Uterus (tissue), 3 donors: ENCODE measurements at regions not wholly inside any gene's neighbourhood (a gene's known extent, or its start where the extent isn't known, plus 50 kb on each side); places are given as distances from the start of the nearest gene placed in this dataset.

Source experiments
- DNase-seq, 2 donors: peaks; one replicate each; pipeline ENCODE4 v3.0.0-alpha.2; 2019 to 2020
- H3K27ac ChIP-seq, 2 donors: fragments of 200-600 bp; sonication (generic); 1 replicate in 1 of 2; 2 replicates in 1 of 2; pipeline ENCODE4 v1.5.1; 2016 to 2018
- H3K27me3 ChIP-seq, 2 donors: fragments of 200-600 bp; sonication (generic); one replicate each; pipeline ENCODE4 v1.5.1; 2018 to 2019; ENCODE audit warnings: control low read depth in 1 of 2
- H3K36me3 ChIP-seq, 2 donors: fragments of 200-600 bp; sonication (generic); one replicate each; pipeline ENCODE4 v1.5.1; 2019; ENCODE audit warnings: control low read depth in 1 of 2
- H3K4me1 ChIP-seq, 2 donors: fragments of 200-600 bp; sonication (generic); one replicate each; pipeline ENCODE4 v1.5.1; 2018 to 2019; ENCODE audit warnings: control low read depth in 1 of 2
- H3K4me3 ChIP-seq, 2 donors: fragments of 200-600 bp; sonication (generic); 1 replicate in 1 of 2; 2 replicates in 1 of 2; pipeline ENCODE4 v1.5.1; 2018 to 2019; ENCODE audit warnings: mild to moderate bottlenecking in 1 of 2
- H3K9me3 ChIP-seq, 2 donors: fragments of 200-600 bp; sonication (generic); one replicate each; pipeline ENCODE4 v1.5.1; 2019; ENCODE audit warnings: control low read depth in 1 of 2
- CTCF ChIP-seq, 4 experiments: fragments of 200-600 bp in 2 of 4; fragments of 450-650 bp in 2 of 4; sonication (generic) in 2 of 4; IDR thresholded peaks; one replicate each; pipeline ENCODE4 v1.5.1; 2016 to 2019; ENCODE audit warnings: antibody characterized with exemption in 4 of 4, mild to moderate bottlenecking in 2 of 4, moderate library complexity in 1 of 4
- POLR2A ChIP-seq, 2 donors: fragments of 450-650 bp; IDR thresholded peaks; one replicate each; pipeline ENCODE4 v1.6.1; 2016; ENCODE audit warnings: antibody characterized with exemption in 2 of 2, mild to moderate bottlenecking in 1 of 2, moderate library complexity in 1 of 2
- intact Hi-C: fragments of 100-400 bp; cut with DNase I; formaldehyde crosslinking; loops from one replicate; pipeline ENCODE4 v1.15.1; 2023; ENCODE audit warnings: low total_unique reads
- donor health status: DM: yes; HTN: yes; CAD: no.

GRCh38 chr5:54757541-54757940 lies 227.9 kb downstream of the ESM1 start:
- DNase-seq, result no peak
- Histone ChIP-seq H3K27me3 (no peaks in the 10 kb centered on the region), H3K4me1 (peaks cover 0 to 3% of the 10 kb centered on the region in 2 donors), H3K27ac (no peak overlapping the region), H3K36me3 (no peaks in the 10 kb centered on the region), H3K4me3 (no peak overlapping the region), H3K9me3 (no peaks in the 10 kb centered on the region)
- no peak for TF ChIP-seq CTCF (IDR thresholded peaks at IDR 0.05)
- no peak for TF ChIP-seq POLR2A (IDR thresholded peaks at IDR 0.05)
- intact Hi-C loops, result no loop called here

- Histone ChIP-seq H3K4me1 (peaks cover 0 to 3% of the 10 kb centered on the region in 2 donors), H3K4me3 (no peak overlapping the region), H3K9me3 (no peaks in the 10 kb centered on the region), H3K36me3 (no peaks in the 10 kb centered on the region), H3K27ac (no peak overlapping the region), H3K27me3 (no peaks in the 10 kb centered on the region)
- intact Hi-C loops, result no loop called here
- no peak for TF ChIP-seq CTCF (IDR thresholded peaks at IDR 0.05)
- no peak for TF ChIP-seq POLR2A (IDR thresholded peaks at IDR 0.05)
- no peak for DNase-seq
Measured at GRCh38 chr5:54756796-54757402, 228.5 kb downstream of the ESM1 start.

GRCh38 chr5:54756301-54756700 lies 229.1 kb downstream of the ESM1 start:
- no peak for DNase-seq
- intact Hi-C loops, result no loop called here
- no peaks in the 10 kb centered on the region for H3K36me3 ChIP-seq
- H3K9me3 ChIP-seq, result no peaks in the 10 kb centered on the region
- no peaks in the 10 kb centered on the region for H3K27me3 ChIP-seq
- H3K27ac ChIP-seq, result no peak overlapping the region
- H3K4me1 ChIP-seq, result peaks cover 0 to 3% of the 10 kb centered on the region in 2 donors
- H3K4me3 ChIP-seq, result no peak overlapping the region
- no peak for TF ChIP-seq CTCF (IDR thresholded peaks at IDR 0.05)
- TF ChIP-seq POLR2A (IDR thresholded peaks at IDR 0.05), result no peak

- Histone ChIP-seq H3K4me3 (no peak overlapping the region), H3K9me3 (no peaks in the 10 kb centered on the region), H3K36me3 (no peaks in the 10 kb centered on the region), H3K27ac (no peak overlapping the region), H3K27me3 (no peaks in the 10 kb centered on the region), H3K4me1 (peaks cover 0 to 3% of the 10 kb centered on the region in 2 donors)
- no peak for DNase-seq
- TF ChIP-seq CTCF (IDR thresholded peaks at IDR 0.05), result no peak
- no peak for TF ChIP-seq POLR2A (IDR thresholded peaks at IDR 0.05)
- intact Hi-C loops, result no loop called here
Measured at GRCh38 chr5:54754878-54755277, 230.5 kb downstream of the ESM1 start.

- TF ChIP-seq POLR2A (IDR thresholded peaks at IDR 0.05) (no peak), CTCF (IDR thresholded peaks at IDR 0.05) (no peak)
- Histone ChIP-seq H3K9me3 (no peaks in the 10 kb centered on the region), H3K4me1 (peaks cover 0 to 3% of the 10 kb centered on the region in 2 donors), H3K36me3 (no peaks in the 10 kb centered on the region), H3K4me3 (no peak overlapping the region), H3K27ac (no peak overlapping the region), H3K27me3 (no peaks in the 10 kb centered on the region)
- intact Hi-C loops, result no loop called here
- no peak for DNase-seq
Measured at GRCh38 chr5:54754420-54754819, 231.0 kb downstream of the ESM1 start.
